ENCODE measurements at regions not wholly inside any gene's neighbourhood (a gene's known extent, or its start where the extent isn't known, plus 50 kb on each side); places are given as distances from the start of the nearest gene placed in this dataset.

DNA sequence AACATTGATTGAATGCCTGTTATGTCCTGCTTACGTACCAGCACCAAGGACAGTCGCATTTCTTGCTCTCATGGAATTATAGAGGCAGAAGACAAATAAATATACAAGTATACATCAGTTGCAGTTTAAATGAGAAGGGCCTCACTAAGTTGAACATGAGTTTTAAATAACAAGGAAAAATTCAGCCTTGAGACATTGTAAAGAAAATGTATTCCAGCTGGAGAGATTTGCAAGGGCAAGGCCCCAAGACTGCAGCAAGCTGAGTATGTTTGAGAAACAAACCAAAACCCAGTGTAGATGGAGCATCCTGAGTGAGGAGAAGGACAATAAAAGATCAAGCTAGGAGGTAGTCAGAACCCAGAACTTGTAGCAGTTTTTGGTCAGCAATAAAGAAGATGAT lies 123.2 kb upstream of the BMP5 start (continued):
- TF ChIP-seq ATF6 (CRISPR knock-in tag; IDR thresholded peaks at IDR 0.05) = no peak
- no peak for TF ChIP-seq ZBTB21 (CRISPR knock-in tag; IDR thresholded peaks at IDR 0.05; ENCODE audit: borderline replicate concordance)
- no peak for TF ChIP-seq E2F5 (CRISPR knock-in tag; IDR thresholded peaks at IDR 0.05)
- no peak for TF ChIP-seq CREB1 (CRISPR knock-in tag; IDR thresholded peaks at IDR 0.05)
- no peak for TF ChIP-seq ZNF232 (CRISPR knock-in tag; IDR thresholded peaks at IDR 0.05)
- TF ChIP-seq, protein P1, sequence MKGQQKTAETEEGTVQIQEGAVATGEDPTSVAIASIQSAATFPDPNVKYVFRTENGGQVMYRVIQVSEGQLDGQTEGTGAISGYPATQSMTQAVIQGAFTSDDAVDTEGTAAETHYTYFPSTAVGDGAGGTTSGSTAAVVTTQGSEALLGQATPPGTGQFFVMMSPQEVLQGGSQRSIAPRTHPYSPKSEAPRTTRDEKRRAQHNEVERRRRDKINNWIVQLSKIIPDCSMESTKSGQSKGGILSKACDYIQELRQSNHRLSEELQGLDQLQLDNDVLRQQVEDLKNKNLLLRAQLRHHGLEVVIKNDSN (CRISPR knock-in tag; IDR thresholded peaks at IDR 0.05) = no peak
- TF ChIP-seq, protein P2, sequence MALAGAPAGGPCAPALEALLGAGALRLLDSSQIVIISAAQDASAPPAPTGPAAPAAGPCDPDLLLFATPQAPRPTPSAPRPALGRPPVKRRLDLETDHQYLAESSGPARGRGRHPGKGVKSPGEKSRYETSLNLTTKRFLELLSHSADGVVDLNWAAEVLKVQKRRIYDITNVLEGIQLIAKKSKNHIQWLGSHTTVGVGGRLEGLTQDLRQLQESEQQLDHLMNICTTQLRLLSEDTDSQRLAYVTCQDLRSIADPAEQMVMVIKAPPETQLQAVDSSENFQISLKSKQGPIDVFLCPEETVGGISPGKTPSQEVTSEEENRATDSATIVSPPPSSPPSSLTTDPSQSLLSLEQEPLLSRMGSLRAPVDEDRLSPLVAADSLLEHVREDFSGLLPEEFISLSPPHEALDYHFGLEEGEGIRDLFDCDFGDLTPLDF (CRISPR knock-in tag; IDR thresholded peaks at IDR 0.05) = no peak
- TF ChIP-seq ATF2 (CRISPR knock-in tag; IDR thresholded peaks at IDR 0.05; ENCODE audit: borderline replicate concordance, low read depth) = no peak
- no peak for TF ChIP-seq ATF1 (CRISPR knock-in tag; IDR thresholded peaks at IDR 0.05)
- TF ChIP-seq ZMAT4 (CRISPR knock-in tag; IDR thresholded peaks at IDR 0.05) = no peak

DNA sequence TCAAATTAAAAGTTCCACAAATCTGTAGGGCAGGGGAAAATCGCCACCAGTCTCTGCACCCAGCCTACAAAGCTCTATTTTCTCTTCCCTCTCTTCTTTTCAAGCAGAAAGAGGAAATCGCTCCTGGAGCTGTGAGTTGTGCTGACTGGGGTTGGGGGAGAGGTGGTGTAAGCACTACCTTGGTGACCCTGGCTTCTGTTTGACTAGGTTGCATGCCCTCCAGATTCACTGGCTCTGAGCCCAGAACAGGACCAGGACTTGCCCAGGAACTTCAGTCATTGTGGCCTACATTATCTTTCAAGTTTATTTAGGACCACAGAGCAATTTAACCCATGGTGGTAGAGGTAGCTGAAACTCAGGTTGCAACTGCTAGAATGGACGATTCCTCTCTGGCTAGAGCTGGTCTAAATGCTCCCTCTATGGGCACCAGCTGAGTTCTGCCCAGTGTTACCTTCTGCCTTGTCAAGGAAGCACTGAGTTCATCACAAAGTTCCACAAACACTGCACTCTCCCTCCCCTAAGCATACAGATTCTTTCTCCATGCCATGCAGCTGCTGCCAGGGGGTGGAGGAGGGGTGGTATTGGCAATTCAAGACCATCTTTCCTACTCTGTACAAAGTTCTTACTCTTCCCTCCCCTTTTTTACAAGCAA lies 122.0 kb upstream of the BMP5 start:
- peaks cover 31% of the 10 kb centered on the region for H3K36me3 Mint-ChIP-seq
- no peak for DNase-seq (ENCODE audit: low spot score)
- POLR2A ChIA-PET = no interaction called here
- no peak overlapping the region for H3K27ac Mint-ChIP-seq
- peaks cover 6% of the 10 kb centered on the region; the same call in 1 of the 2 replicates for H3K4me1 Mint-ChIP-seq
- no peak overlapping the region for H3K4me3 Mint-ChIP-seq
- peaks cover 38% of the 10 kb centered on the region for H3K9me3 Mint-ChIP-seq
- no peaks in the 10 kb centered on the region; the same call in 1 of the 2 replicates for H3K27me3 Mint-ChIP-seq (ENCODE audit: low read depth)
- ATAC-seq = no peak
- CTCF ChIA-PET = interaction anchor here (1.3 kb wide), 1 partner anchor 295 kb away, joined by 4 read pairs; no protein-coding TSS in a partner anchor
- TF ChIP-seq, protein P3, sequence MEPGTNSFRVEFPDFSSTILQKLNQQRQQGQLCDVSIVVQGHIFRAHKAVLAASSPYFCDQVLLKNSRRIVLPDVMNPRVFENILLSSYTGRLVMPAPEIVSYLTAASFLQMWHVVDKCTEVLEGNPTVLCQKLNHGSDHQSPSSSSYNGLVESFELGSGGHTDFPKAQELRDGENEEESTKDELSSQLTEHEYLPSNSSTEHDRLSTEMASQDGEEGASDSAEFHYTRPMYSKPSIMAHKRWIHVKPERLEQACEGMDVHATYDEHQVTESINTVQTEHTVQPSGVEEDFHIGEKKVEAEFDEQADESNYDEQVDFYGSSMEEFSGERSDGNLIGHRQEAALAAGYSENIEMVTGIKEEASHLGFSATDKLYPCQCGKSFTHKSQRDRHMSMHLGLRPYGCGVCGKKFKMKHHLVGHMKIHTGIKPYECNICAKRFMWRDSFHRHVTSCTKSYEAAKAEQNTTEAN (CRISPR knock-in tag; IDR thresholded peaks at IDR 0.05) = no peak
- no peak for TF ChIP-seq ATF6 (CRISPR knock-in tag; IDR thresholded peaks at IDR 0.05)
- TF ChIP-seq, protein P1 (CRISPR knock-in tag; IDR thresholded peaks at IDR 0.05) = no peak
- no peak for TF ChIP-seq ZNF532 (CRISPR knock-in tag; IDR thresholded peaks at IDR 0.05; ENCODE audit: borderline replicate concordance)
- TF ChIP-seq, protein P4, sequence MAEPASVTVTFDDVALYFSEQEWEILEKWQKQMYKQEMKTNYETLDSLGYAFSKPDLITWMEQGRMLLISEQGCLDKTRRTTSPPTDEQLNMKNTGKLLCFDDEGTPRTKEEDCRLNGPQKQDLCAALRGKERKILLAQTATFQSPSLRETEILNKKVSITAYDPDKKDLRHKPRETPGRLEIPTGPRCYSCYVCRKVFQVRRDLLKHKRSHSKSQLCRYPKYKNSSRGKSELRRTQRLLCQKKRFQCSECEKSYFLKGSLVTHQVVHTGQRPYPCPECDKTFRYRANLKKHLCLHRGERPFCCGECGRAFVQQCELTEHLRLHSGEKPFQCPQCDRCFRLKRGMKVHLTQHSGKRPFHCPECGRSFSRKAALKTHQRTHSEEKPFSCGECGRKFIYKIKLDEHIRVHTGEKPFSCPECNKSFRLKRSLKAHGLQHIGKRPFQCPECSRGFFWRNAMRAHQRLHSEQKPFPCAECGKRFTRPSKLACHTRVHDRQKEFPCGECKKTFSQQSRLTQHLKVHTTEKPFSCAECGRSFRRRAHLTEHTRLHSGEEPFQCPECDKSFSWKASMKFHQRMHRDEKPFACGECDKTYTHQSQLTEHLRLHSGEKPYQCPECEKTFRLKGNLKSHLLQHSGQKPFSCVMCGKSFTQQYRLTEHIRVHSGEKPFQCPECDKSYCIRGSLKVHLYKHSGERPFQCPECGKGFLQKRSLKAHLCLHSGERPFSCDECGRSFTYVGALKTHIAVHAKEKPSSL (CRISPR knock-in tag; conservative IDR thresholded peaks at IDR 0.05) = no peak
- no peak for TF ChIP-seq GRHL2 (CRISPR knock-in tag; IDR thresholded peaks at IDR 0.05; ENCODE audit: insufficient replicate concordance, severe bottlenecking)
- no peak for TF ChIP-seq ZMAT4 (CRISPR knock-in tag; IDR thresholded peaks at IDR 0.05)

Measured in WTC11 (cell line).